NOMO-1 treated with dmso at 0.1 percent for 144 hours (cell line): ENCODE measurements at regions not wholly inside any gene's neighbourhood (a gene's known extent, or its start where the extent isn't known, plus 50 kb on each side); places are given as distances from the start of the nearest gene placed in this dataset.

Source experiments
- DNase-seq: peaks from one replicate; lab custom pipeline; 2025; ENCODE audit not compliant: unreplicated experiment; lab: John Stamatoyannopoulos, UW

GRCh38 chr1:58149271-58149812 is 397.2 kb downstream of the OMA1 start:
- DNase-seq: no peak

DNA sequence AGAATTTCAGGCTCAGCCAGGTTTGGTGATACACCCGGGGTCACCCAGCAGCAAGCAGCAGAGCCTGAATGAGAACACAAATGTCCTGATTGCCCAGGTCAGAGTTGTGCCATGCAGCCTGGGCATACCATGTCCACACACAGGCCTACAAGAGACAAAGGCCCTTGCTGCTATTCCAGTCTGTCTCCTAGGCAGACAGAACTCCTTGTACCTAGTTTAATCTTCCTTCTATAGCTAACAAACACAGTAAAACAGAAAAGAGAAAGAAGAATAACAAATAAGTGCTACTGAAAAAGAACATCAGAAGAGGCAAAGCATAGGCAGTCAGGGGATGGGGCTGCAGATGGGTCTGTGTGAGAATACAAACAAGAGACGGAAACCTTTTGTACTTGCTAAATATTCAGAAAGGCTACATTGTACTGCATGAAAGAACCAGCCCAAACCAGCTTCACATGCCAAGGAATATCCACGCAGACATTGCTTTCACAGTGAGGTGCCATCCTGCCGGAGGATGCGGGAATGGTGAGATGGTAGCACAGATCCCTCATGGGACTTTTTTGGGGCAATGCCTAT is 401.7 kb downstream of the OMA1 start:
- no peak for DNase-seq

DNA sequence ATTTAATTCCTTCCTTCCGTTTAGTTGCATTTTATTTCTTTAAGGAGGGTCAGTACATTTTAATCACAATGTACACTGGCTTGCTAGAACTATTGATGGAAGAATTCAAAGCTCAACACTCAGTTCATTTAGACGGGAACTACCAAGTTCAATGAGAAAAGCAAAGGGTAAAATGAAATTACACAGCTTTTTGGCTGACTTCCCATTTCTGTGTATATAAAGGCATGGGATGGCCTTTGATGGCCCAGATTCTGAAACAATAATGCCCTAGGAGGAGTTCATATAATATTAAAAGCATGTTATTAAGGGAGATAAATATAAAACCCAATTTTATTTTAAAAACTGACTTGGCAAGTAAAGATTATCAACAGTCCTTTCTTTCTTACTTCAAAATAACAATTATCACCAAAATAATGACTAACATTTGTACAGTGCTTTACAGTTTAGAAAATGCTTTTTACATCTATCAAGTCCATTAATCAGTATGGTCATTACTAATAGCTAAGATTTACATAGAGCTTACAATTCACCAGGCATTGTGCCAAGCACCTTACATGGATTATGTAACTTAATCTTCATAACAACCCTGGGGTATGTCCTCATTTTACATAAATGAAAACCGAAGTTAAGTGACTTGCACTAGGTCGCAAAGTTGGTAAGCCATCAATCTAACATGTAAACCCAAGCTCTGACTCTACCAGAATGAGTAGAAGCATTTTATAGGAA is 402.4 kb downstream of the OMA1 start:
- DNase-seq: no peak

DNA sequence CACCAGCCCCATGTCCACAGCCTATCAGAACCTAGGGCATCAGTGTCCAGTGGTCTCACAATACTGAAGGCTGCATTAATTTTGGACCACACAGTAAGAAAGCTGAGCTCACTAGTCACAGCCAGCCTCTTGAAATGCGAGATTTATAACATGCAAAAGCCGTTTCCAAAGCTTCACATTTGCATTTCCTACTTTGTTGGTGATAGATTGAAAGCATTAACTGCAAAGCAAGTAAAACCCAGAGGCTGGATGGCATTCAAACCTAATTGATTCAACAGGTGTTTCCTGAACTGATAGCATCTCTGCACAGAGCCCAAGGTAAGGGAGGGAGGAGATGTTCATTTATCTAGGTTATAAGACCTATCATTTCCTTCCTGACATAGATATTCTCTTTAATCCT is 410.1 kb downstream of the OMA1 start:
- no peak for DNase-seq

DNA sequence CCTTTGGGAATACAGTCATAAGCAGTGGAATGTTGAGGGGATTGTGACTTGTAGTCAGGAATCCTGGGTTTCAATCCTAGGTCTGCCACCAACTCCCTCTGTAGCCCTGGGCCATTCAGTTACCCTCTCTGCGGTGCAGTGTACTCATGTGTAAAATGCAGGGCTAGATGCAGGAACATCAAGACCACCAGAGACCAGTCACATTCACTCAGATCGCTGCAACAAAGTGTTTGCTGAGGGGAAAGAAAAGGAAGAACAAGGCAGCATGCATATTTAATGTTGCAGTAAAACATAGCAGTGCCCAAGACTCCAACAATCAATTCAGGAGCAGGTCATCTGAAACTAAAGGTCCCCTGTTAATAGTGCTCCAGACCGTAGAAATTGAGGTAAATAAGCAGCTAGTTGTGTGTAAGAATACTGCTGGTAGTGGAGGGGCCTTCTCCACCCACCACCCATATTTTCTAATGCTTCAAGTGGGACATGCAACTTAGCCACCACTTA is 410.7 kb downstream of the OMA1 start:
- no peak for DNase-seq

DNA sequence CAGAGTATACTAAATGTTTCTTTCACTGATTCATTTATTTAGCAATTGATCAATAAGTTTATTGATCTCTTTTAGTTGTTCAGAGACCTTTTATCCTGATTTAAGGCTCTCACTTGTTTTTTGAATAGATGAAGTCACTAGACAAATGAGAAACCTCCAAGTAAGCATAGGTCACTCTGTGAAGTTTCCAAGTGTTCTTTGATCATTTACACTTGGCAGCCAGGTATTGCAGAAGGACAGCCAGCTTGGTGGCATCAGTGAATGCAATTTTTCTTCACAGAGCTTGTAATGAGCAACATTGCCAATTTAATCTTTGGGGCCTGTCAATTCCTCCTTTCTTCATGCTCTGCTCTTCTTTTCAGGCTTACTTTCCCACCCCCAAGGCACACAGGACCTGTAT is 413.0 kb downstream of the OMA1 start:
- DNase-seq: no peak

DNA sequence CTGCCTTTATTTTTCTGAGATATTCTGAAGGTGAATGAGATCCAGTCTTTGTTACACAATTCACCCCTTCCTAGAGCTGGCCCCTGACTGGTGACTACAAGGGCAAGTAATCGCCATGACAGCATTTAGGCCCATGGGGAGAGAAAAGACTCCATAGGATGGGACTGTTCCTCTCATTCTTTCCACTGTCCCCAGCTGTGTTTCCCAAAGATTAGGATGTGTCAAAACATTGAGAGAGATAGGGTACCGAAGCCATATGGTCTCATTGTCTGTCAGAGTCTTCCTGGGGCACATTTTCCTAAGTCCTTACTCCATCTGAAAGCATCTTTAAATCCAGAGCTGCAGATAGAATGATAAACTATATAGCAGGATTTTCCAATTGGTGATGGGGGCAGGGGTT is 423.5 kb downstream of the OMA1 start:
- DNase-seq: no peak

DNA sequence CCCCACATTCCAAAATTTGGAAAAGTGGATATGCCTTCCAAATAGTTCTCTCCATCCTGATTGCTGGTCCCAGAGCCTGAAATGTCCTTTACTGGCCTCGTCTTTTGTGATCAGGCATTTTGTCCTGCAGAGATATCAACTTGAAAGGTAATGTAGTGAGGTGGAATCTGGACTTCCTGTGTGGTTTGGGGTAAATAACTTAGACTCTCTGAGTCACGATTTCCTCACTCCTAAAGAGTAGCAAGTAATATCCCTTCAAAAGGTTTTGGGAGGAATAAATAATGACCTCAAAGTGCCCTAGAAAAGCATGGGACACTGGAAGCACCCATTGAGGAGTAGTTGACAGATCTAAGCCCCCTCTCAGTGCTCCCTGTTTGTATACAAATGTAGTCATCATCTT is 426.6 kb downstream of the OMA1 start:
- no peak for DNase-seq

DNA sequence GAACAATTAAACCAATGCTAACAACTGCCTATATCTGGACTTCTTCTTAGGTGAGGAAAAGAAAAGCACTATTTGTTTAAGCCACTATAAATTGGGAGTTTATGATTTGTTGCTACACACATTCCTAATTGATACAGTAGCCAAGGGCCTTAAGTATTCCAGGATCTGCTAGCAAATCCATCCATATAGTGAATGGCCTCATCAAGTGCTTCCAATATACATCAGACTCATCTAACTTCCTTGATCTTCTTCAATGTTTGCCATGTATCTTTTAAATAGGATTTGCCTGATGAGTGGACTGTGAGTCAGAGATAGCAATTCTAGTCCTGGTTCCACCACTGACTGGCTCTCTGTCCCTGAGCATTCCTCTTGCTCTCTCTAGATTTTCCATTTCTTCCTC is 430.2 kb downstream of the OMA1 start:
- no peak for DNase-seq

- DNase-seq: no peak
Observed at GRCh38 chr1:58109646-58110200, 436.8 kb downstream of the OMA1 start.

GRCh38 chr1:58108783-58109182 is 437.7 kb downstream of the OMA1 start:
- DNase-seq: no peak

GRCh38 chr1:58107943-58108342 is 438.6 kb downstream of the OMA1 start:
- DNase-seq: no peak

- DNase-seq: peak; percentile 97
Observed at GRCh38 chr1:58104960-58105359, 441.6 kb downstream of the OMA1 start.

DNA sequence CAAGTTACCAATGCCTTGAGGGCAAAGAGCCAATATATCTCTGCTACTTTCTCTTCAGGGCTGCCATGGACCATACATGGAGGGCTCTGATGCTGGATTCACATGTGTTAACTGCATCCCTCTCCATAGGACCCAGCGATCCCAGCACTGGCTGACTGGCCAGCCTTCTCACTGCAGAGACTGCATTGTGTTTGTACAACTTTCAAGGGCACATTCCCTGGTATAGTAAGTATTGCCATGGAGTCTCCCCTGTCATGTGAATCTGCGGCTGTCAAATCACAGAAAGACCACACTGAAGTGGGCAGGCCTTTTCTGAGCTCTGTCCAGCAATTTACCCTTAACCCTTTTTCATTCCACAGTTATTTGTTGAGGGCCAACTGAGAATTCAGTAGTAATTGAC is 449.8 kb downstream of the OMA1 start:
- DNase-seq: no peak

DNA sequence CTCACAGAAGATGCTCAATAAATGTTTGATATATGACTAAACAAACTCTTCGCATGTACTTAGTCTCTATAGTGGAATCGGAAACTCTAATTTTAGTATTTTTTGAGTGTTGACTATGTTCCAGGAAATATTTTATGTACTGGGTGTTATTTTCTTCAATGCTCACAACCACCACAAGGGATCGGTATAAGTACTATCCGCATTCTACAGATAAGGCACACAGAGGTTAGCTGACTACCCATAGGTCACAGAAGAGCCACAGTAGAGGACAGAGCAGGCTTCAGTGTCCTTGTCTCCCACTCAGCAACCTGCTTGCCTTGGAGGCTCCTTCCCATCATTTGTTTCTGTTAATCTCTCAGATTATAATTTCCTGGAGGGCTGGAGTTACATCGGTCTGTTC is 451.3 kb downstream of the OMA1 start:
- no peak for DNase-seq

DNA sequence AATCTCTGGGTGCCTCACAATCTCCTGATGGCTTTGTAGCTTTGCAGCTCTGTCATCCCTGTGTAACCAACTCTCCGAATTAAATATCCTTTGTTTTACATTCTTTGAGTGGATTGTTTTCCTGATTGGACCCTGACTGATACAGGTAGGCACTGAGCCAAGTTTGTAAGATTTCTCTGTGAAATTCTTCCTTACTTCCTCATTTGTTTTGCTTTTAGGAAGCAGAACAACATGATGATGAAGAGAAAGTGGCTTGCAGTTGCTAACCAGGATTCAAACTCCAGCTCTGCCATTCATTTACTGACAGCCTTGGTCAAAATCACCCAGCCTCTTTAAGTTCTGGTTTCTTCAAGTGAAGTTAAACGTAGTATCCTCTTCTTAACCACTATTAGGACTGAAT is 452.3 kb downstream of the OMA1 start:
- peak; percentile 35 for DNase-seq

GRCh38 chr1:58090640-58091039 is 455.9 kb downstream of the OMA1 start:
- no peak for DNase-seq

GRCh38 chr1:58089898-58090534 is 456.5 kb downstream of the OMA1 start:
- DNase-seq: no peak

DNA sequence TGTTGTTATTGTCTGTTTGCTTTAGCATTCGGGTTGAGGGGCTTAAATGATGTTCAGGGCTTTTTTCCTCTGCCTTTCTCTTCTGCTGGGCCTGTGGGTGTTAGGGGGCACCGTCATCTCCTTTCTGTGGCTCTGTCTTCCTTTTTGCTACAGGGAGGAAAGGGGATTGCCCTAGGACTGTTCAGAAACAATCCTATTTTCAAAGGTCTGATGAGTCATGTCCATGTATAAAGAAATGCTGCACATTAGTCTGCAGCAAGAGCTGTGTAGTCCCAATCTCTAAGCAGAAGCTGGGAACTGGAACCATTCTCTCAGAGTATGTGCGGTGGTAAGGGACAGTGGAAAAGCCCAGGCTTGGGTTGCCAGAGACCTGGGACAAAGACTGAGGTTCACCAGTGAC is 462.3 kb downstream of the OMA1 start:
- DNase-seq: no peak

GRCh38 chr1:58082596-58082995 is 463.9 kb downstream of the OMA1 start:
- no peak for DNase-seq

- DNase-seq: no peak
Observed at GRCh38 chr1:58076258-58076657, 470.3 kb downstream of the OMA1 start.

DNA sequence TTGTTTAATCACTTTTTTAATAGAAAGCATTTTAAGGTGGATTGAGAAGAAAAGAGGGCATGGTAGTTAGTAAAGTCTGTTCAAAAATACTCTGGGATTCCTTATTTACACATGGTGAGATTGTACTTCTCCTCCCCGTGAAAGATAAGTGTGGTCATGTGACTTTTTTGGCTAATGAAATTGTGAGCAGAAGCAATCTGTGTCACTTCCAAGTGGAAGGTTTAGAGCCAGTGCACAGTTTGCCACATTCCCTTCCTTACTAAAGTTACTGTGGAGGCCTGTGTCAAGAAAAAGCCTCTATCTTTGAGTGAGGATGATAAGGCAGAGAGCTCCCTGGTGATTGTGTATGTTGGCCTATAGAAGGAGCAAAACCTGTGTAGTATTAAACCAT is 471.3 kb downstream of the OMA1 start:
- no peak for DNase-seq
